ENCODE measurements at regions not wholly inside any gene's neighbourhood (a gene's known extent, or its start where the extent isn't known, plus 50 kb on each side); places are given as distances from the start of the nearest gene placed in this dataset.
"Not testable (repeated sequence)": the region's sequence is repeated elsewhere in the genome, so short reads cannot be mapped to it uniquely, and the experiment has no call there.

DNA sequence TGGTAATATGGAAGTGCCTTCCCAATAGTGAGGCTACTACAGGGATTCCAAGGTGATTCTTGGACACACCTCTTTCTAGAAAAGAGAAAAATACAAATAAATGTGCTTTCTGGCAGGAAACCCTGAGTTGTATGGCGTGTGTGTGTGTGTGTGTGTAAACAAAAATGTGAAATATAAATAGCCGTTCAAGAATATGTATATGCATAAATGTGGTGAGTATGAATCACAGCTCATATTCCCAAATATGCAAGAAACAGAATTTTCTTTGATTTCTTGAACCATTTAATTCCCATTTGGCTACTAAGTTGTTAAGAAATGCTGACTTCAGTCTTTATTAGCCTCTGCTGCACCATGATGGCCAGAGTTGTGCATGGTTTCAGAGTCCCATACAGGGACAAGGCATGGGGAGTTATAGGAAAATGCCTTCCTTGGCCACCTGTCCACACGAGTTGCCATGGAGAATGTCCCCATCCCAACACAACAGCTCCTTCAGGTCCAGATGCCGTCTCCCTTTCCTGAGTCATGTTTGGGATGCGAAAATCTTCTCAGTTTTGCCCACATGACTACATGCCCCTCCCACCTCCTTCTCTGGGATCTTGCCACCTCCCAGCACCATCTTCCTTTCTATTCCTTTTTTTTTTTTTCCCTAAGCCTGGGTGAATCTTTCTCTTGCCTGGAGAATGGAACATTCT lies 312.4 kb upstream of the ECI2 start:
- no peak for DNase-seq

DNA sequence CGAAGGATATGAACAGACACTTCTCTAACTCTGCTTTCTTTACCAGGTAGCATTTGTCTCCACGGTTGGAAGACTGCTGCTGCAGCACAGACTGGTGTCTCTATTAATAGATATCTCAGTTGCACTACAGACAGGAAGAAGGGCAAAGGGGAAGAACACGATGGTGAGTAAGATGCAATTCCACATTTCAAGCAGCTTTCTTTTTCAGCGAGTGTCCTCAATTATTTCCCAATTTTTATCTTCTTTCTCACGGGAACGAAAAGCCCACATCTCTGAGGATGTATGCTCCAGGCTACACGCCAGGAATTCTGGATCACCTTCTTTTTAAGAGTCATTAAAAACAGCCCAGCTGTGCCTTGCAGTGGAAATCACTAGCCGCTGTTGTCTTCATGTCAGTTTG lies 311.6 kb upstream of the ECI2 start:
- DNase-seq = no peak

DNA sequence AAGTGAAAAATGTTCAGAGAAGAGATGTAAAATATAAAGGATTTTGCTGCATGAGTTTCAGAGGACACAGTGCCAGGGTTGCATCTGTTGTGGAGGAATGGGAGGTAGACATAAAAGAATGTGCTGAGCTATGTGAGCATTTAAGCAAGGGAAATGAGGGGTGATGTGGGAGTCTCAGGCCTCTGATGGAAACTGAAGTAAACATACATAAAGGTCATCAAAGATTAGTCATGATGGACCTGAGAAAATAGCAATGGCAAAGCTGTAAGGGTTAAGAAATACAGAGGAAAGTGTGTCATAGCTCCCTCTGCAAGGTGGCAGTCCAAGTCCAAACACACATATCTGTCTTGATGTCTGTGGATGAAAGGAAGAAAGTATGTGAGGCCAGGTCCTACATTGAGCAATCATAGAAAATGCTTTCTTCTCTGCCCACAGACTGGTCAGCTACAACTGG lies 306.6 kb upstream of the ECI2 start:
- no peak for DNase-seq

- DNase-seq = no peak
Measured at GRCh38 chr6:4439159-4439558, 303.8 kb upstream of the ECI2 start.

DNA sequence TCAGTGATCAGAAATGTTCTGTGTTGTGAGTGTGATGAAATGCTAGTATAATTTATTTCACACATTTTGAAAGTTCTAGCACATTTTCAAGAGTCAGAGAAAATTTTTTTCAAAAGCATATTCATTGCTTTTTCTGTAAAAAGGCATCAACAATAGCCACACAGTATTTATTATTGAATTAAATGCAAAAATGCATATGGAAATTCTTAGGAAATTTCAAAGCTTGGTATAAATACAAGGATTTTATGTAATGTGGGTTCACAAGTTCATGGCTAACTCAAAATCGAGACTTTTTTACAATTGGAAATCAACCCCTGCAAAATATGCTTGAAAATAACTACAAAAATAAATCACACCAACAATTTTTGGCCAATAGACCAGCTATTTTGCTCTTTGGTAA lies 302.0 kb upstream of the ECI2 start:
- DNase-seq = no peak

GRCh38 chr6:4435981-4436445 lies 300.6 kb upstream of the ECI2 start:
- no peak for DNase-seq

- no peak for DNase-seq
Measured at GRCh38 chr6:4434655-4435054, 299.3 kb upstream of the ECI2 start.

DNA sequence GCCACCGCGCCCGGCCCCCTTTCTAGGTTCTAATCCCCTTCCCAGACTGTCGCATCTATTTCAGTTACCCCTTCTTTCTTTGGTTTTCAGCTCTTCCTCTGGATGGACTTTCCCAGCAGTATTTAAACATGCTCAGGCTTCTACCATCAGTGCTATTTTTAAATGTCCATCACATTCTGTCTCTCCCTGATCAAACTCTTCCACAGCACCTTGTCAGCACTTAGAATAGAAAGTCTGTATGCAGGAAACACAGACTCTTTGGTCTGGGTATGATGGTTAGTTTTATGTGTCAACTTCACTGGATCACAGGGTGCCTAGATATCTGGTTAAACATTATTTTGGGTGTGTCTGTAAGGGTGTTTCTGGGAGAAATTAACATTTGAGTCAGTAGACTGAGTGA lies 297.8 kb upstream of the ECI2 start:
- no peak for DNase-seq

DNA sequence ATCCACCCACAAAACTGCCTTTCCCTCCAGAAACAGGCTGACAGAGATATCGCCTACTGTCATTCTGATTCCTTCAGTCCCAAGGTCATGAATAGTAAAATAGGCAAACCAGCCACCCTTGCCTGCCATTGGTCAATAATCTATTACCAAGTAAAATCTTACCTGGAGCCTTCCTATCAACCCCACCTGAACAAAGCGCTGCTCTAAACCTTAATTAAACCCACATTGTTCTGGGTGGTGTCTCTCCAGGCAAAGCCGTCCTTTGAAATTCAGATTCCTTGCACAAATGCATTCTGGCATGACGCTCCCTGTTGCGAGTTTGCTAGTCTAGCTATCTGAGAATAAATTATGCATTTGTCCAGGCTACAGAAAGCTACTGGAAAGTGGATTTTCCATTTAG lies 291.6 kb upstream of the ECI2 start:
- no peak for DNase-seq

- DNase-seq = no peak
Measured at GRCh38 chr6:4421837-4422236, 286.5 kb upstream of the ECI2 start.

DNA sequence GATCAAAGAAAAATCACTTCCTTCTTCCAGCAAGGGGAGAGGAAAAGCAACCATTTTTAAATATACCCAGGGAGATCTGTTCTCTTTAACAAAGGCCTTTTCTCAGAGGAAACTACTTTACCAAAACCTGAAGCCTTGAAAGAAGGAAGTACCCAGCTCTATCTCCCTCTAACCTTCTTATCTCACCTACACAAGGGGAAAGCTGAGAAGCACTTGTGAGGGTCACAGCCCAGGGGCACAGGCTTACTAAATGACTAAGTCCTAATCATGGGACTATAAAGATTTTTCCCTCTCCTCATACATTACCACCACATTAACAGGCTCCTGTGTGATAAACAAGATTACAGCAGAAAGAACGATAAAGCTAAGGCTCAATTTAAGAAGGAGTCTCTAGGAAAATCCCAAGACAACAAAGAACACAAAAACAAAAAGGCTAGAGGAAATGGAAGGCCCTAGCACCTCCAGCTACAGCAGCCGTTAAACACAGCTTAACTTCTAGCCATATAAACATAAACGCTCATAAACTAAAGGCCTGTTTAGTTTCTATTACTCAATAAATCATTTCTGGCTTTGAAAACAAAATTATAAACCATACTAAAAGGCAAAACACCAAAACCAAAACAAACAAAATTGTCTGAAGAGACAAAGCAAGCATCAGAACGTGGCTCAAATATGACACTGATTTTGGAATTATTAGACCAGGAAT lies 284.9 kb upstream of the ECI2 start:
- DNase-seq = no peak

GRCh38 chr6:4415549-4415948 lies 280.2 kb upstream of the ECI2 start:
- DNase-seq = no peak

DNA sequence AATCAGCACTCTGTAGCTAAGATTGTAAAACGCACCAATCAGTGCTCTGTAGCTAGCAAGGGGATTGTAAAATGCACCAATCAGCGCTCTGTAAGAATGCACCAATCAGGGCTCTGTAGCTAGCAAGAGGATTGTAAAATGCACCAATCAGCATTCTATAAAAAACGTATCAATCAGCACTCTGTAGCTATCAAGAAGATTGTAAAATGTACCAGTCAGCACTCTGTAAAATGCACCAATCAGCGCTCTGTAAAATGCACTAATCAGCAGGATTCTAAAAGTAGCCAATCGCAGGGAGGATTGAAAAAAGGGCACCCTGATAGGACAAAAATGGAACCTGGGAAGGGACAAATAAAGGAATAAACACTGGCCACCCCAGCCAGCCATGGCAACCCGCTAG lies 278.7 kb upstream of the ECI2 start:
- DNase-seq = not testable (repeated sequence)

GRCh38 chr6:4413073-4413472 lies 277.7 kb upstream of the ECI2 start:
- no peak for DNase-seq

GRCh38 chr6:4412488-4412887 lies 277.1 kb upstream of the ECI2 start:
- no peak for DNase-seq

DNA sequence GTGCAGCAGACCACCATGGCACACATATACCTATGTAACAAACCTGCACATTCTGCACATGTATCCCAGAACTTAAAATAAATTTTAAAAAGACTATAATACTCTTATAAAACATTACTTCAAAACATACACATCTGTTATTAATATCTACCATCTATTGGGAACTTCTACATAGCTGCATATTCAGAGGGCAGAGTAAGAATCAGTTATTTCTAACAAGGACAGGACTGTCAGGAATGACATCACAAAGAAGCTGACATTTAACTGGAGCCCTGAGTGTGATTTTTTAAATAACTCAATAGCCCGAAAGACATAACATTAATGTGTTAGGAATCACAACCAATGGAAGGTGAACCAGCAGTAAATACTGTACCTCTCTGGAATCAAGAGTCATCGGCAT lies 276.7 kb upstream of the ECI2 start:
- no peak for DNase-seq

GRCh38 chr6:4407710-4408109 lies 272.3 kb upstream of the ECI2 start:
- peak; percentile 5 for DNase-seq

DNA sequence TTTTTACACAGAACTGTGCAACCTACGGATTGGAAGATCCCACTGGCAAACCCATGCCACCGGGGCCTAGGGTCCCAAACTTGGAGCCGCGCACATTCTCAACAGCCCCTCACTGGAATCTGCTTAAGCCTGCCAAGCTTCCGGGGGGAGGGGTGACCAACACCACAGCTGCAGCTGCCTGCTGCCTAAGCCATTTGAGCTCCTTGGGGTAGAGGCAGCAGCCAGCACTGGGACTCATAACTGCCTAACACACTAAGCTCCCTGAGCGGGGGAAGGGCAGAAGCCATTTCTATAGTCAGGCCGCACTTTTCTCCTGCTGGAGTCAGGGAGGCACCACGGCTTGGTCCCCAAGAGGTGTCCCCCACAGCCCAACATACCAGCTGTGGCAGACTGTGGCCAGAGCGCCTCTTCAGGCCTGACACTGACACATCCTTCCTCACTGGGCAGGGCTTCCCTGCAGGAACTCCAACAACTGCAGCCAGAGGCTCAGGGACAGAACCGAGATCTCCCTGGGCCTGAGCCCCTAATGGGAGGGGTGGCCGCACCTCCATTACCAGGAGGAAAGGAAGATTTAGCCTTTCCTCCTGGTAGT lies 270.3 kb upstream of the ECI2 start:
- DNase-seq = no peak

DNA sequence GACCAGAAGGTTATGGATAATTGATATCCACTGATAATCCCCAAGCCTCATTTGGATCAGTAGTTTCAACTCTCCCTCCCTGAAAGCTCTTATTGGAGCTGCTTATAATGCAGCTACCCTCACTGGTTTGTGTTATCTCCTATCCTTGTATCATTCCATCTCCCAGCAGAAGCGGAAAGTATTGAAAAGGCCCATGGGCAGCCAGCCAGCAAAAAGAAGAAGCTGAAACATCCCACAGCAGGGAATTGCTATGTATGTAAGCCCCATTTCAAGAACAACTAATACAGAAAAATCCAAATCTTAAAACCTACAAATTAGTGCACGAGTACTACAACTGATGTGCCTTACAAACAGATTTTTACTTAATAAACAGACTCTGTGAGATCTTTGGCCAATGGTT lies 269.0 kb upstream of the ECI2 start:
- no peak for DNase-seq

DNA sequence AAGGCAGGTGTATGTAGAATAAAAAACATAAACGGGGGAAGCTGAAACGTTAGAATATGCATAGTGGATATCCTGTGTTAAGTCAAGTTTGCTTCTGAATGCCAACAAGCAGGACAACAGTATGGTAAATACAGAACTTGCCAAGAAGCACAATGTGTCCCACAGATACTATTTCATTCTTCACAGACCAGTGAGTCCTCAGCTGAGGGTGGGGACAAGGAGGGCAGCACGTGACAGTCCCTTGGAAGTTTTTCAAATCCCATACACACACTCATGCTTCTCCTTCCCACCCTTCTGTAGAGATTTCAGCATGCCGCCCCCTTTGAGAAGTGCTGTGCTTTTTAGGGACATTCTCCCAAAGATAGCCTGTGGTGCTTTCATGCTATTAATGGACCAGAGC lies 268.5 kb upstream of the ECI2 start:
- DNase-seq = no peak

DNA sequence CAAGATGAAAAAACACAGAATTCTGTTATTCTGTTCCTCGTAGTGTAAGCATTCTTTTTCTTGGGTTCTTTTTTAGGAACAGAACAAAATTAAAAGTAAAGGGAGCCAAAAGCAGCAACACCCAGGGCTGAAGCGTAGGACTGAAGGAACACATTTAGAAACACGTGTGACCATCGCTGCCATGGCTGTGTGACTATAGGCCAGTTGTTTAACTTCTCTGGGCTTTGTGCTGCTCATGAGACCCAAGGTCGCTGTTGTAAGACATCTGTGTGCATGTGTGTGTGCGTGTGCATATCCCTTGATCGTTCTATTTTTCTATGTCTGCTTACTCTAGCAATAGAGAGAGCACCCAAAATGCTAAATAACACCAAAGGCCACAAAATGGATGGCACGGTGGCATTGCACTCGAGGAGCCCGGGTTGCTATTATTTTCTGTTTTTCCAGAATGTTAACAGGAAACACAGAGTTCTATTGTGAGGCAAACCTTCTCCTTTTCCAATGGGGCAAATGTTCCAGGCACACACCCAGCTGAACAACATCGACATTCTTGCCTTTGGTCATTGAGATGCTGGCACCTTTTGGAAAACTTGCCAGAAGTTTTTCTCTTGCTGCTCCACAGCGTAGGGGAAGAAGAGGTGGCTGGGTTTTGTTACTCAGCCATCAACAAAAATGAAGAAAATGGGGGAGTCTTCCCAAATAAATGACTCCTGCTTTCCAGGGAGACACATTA lies 267.8 kb upstream of the ECI2 start:
- no peak for DNase-seq

DNA sequence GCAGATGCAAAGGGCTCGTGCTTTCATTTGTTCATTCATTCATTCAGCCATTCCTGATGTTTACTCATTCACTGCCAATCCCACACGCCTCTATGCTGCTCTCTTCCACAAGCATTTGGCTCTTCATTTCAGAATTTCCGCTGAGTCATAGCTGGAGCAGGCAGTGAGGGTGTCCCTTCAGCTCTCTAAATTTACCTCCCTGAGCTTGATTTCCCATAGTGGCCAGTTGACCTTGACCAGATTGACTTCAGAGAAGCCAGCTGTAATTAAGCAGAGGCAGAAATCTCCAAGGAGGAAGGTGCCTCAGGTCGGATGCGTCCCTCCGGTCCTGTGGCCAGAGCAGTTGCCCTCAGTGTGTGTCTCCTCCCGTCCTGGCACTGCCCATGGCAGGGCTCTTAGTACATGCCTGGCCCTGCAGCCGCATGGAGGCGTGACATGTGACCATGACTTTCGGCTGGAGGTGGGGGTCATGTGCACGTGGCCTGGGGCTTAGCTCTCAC lies 267.2 kb upstream of the ECI2 start:
- no peak for DNase-seq

Measured in CD4-positive, alpha-beta T cell treated with Interleukin-17A for 1 hour (primary cell).